ENCODE measurements at regions not wholly inside any gene's neighbourhood (a gene's known extent, or its start where the extent isn't known, plus 50 kb on each side); places are given as distances from the start of the nearest gene placed in this dataset.

DNA sequence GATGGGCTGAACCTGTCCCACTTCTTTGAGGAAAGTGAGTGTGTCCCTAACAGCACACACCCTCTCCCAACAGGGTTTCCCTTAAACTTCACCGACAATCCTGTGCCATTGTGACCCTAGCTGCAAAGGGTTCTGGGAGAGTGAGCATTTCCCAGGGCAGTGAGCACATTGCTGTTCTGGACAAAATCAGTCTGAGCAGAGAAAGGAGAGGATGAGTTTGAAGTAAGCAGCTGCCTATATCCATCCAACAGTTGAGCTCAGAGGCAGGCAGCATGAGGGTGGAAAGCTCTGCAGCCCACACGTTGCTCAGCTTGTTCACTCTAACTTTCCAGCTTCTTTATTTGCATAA is 296.5 kb upstream of the MAF start:
- TF ChIP-seq CTCF (IDR thresholded peaks at IDR 0.05) (no peak), POLR2A (IDR thresholded peaks at IDR 0.05) (no peak)
